Esophagus squamous epithelium (tissue), 4 donors: ENCODE measurements at regions not wholly inside any gene's neighbourhood (a gene's known extent, or its start where the extent isn't known, plus 50 kb on each side); places are given as distances from the start of the nearest gene placed in this dataset.

Source experiments
- CTCF ChIP-seq, 6 experiments: fragments of 450-650 bp in 4 of 6; fragments of 200-600 bp in 2 of 6; sonication (generic) in 2 of 6; IDR thresholded peaks; one replicate each; pipeline ENCODE4 v1.5.1; 2016 to 2019; ENCODE audit warnings: antibody characterized with exemption in 6 of 6, mild to moderate bottlenecking in 4 of 6, moderate library complexity in 4 of 6
- POLR2A ChIP-seq, 4 donors: fragments of 450-650 bp; IDR thresholded peaks; one replicate each; pipeline ENCODE4 v1.6.1; 2017; ENCODE audit warnings: antibody characterized with exemption in 4 of 4, mild to moderate bottlenecking in 4 of 4, moderate library complexity in 3 of 4

GRCh38 chr5:178788381-178789085, 58.1 kb upstream of the ZNF354A start:
- TF ChIP-seq CTCF (IDR thresholded peaks at IDR 0.05) = no peak
- TF ChIP-seq POLR2A (IDR thresholded peaks at IDR 0.05) = no peak
